B cell (primary cell): ENCODE measurements at regions not wholly inside any gene's neighbourhood (a gene's known extent, or its start where the extent isn't known, plus 50 kb on each side); places are given as distances from the start of the nearest gene placed in this dataset.

Experiments used
- ATAC-seq: fragments of 200-7000 bp; cut with Tn5 transposase; one replicate; pipeline ENCODE4 v1.10.0; 2021; ENCODE audit warnings: low read depth, mild to moderate bottlenecking, moderate number of reproducible peaks, moderate library complexity
- CTCF ChIA-PET: fragments of 350-600 bp; sonication (Branson Sonifier 250); formaldehyde crosslinking; loops from one replicate; lab custom pipeline; 2021; ENCODE audit warnings: antibody characterized with exemption, inconsistent platforms; lab: Charles Lee
- POLR2A ChIA-PET: fragments of 350-600 bp; sonication (Branson Sonifier 250); formaldehyde crosslinking; loops from one replicate; lab custom pipeline; 2021; ENCODE audit warnings: antibody characterized with exemption; lab: Charles Lee
- DNase-seq: peaks from one replicate; pipeline ENCODE4 v3.0.0; 2013
- H2AFZ ChIP-seq: 2 replicates; pipeline ENCODE4 v1.6.1; 2012; ENCODE audit warnings: mild to moderate bottlenecking, low read depth, low read length; ENCODE audit not compliant: insufficient read depth, poor library complexity, severe bottlenecking
- H3K27ac ChIP-seq, 2 donors: 1 replicate in 1 of 2; 2 replicates in 1 of 2; pipeline ENCODE4 v1.5.1; 2012 to 2013; ENCODE audit warnings: low read length in 2 of 2, mild to moderate bottlenecking in 2 of 2, moderate library complexity in 1 of 2
- H3K27me3 ChIP-seq, 4 experiments: fragments of 200-600 bp in 1 of 4; sonication (generic) in 1 of 4; replicated peaks in 1 of 4; 1 replicate in 2 of 4; 2 replicates in 2 of 4; pipeline versions ENCODE4 v1.6.1 to v1.7.0; 2013 to 2016; ENCODE audit warnings: low read length in 3 of 4, mild to moderate bottlenecking in 2 of 4, mixed read lengths in 1 of 4, moderate library complexity in 1 of 4; ENCODE audit not compliant: insufficient read depth in 4 of 4, control insufficient read depth in 3 of 4; ENCODE audit errors: control extremely low read depth in 1 of 4
- H3K36me3 ChIP-seq, 2 experiments: replicated peaks in 1 of 2; 1 replicate in 1 of 2; 2 replicates in 1 of 2; pipeline versions ENCODE4 v1.6.1 to v1.7.1; 2013; ENCODE audit warnings: low read length in 1 of 2; ENCODE audit not compliant: insufficient read depth in 2 of 2, control insufficient read depth in 1 of 2; ENCODE audit errors: control extremely low read depth in 1 of 2, extremely low read depth in 1 of 2
- H3K4me1 ChIP-seq, 2 donors: fragments of 200-600 bp in 1 of 2; sonication (generic) in 1 of 2; 1 replicate in 1 of 2; 2 replicates in 1 of 2; pipeline versions ENCODE4 v1.5.1 to v1.6.1; 2013 to 2017; ENCODE audit warnings: low read length in 2 of 2; ENCODE audit not compliant: control insufficient read depth in 2 of 2, insufficient read depth in 2 of 2
- H3K4me2 ChIP-seq: replicated peaks from 2 replicates; pipeline ENCODE3; 2012; ENCODE audit warnings: mild to moderate bottlenecking, low read depth, low read length; ENCODE audit not compliant: poor library complexity, severe bottlenecking
- H3K4me3 ChIP-seq, 5 experiments: fragments of 200-600 bp in 1 of 5; sonication (generic) in 1 of 5; 1 replicate in 3 of 5; 2 replicates in 2 of 5; pipeline versions ENCODE4 v1.5.1 to v1.7.0; 2011 to 2016; ENCODE audit warnings: low read length in 4 of 5, mild to moderate bottlenecking in 4 of 5, low read depth in 2 of 5, control low read depth in 1 of 5, moderate library complexity in 1 of 5; ENCODE audit not compliant: insufficient read depth in 1 of 5; ENCODE audit errors: control extremely low read depth in 1 of 5, extremely low read depth in 1 of 5
- H3K79me2 ChIP-seq: fragments of 200-600 bp; sonication (generic); one replicate; pipeline ENCODE4 v1.6.0; 2016; ENCODE audit warnings: low read length; ENCODE audit not compliant: control insufficient read depth, insufficient read depth
- H3K9ac ChIP-seq: fragments of 200-600 bp; sonication (generic); 2 replicates; pipeline ENCODE4 v1.6.1; 2017; ENCODE audit warnings: mild to moderate bottlenecking, low read length, moderate library complexity
- H3K9me3 ChIP-seq, 3 donors: one replicate each; pipeline versions ENCODE4 v1.6.1 to v1.7.1; 2013; ENCODE audit warnings: low read length in 2 of 3; ENCODE audit not compliant: control insufficient read depth in 2 of 3, insufficient read depth in 1 of 3; ENCODE audit errors: control extremely low read depth in 1 of 3
- H4K20me1 ChIP-seq: 2 replicates; pipeline ENCODE4 v1.6.0; 2012; ENCODE audit warnings: mild to moderate bottlenecking, low read length; ENCODE audit not compliant: insufficient read depth, control insufficient read depth, poor library complexity, severe bottlenecking
- H3K27ac Mint-ChIP-seq: one replicate; pipeline ENCODE4 v1.8.0; 2021; ENCODE audit warnings: mixed read lengths
- H3K27me3 Mint-ChIP-seq: one replicate; pipeline ENCODE4 v1.8.0; 2021; ENCODE audit warnings: mixed read lengths
- H3K4me1 Mint-ChIP-seq: one replicate; pipeline ENCODE4 v1.8.0; 2021; ENCODE audit warnings: mixed read lengths
- H3K4me3 Mint-ChIP-seq: one replicate; pipeline ENCODE4 v1.8.0; 2021; ENCODE audit warnings: mixed read lengths
- H3K9me3 Mint-ChIP-seq: one replicate; pipeline ENCODE4 v1.8.0; 2022; ENCODE audit warnings: mixed read lengths; ENCODE audit not compliant: insufficient read depth
- CTCF ChIP-seq: fragments of 200-600 bp; IDR thresholded peaks from one replicate; pipeline ENCODE4 v1.8.0; 2022; ENCODE audit warnings: antibody characterized with exemption, mild to moderate bottlenecking
- EZH2 ChIP-seq: IDR thresholded peaks from 2 replicates; pipeline ENCODE4 v1.6.1; 2012; ENCODE audit warnings: borderline replicate concordance, low read depth, mild to moderate bottlenecking, moderate library complexity, low read length; ENCODE audit not compliant: insufficient read depth, poor library complexity, severe bottlenecking
- WGBS: methylation state at CpG from one replicate; pipeline ENCODE4 v1.1.5; 2013; ENCODE audit warnings: missing lambda C conversion rate; ENCODE audit not compliant: insufficient coverage; 5-methylcytosine and 5-hydroxymethylcytosine counted together
- intact Hi-C: fragments of 100-400 bp; cut with micrococcal nuclease; formaldehyde crosslinking; loops from one replicate; pipeline ENCODE4 v1.10.0; 2022

GRCh38 chr15:93294896-93295295, 205.9 kb upstream of the RGMA start:
- H3K4me1 Mint-ChIP-seq: no peaks in the 10 kb centered on the region
- no peak for DNase-seq
- no peaks in the 10 kb centered on the region for H3K4me1 ChIP-seq
- TF ChIP-seq EZH2: no peak
- no peak for ATAC-seq
- no peak overlapping the region for H3K4me3 ChIP-seq
- no peaks in the 10 kb centered on the region for H3K79me2 ChIP-seq
- H3K9ac ChIP-seq: no peak overlapping the region
- intact Hi-C loops: no loop called here
- WGBS: no CpG with 5 or more reads among the region's 1 CpG
- H3K9me3 ChIP-seq: peaks cover 0 to 4% (median 0%) of the 10 kb centered on the region in 3 donors
- ChIA-PET CTCF (no interaction called here), POLR2A (no interaction called here)
- H4K20me1 ChIP-seq: no peaks in the 10 kb centered on the region
- H3K9me3 Mint-ChIP-seq: no peaks in the 10 kb centered on the region
- H2AFZ ChIP-seq: no peak overlapping the region
- no peak overlapping the region for H3K4me2 ChIP-seq
- no peaks in the 10 kb centered on the region for H3K36me3 ChIP-seq
- no peak overlapping the region for H3K27ac Mint-ChIP-seq
- H3K27me3 ChIP-seq: peaks cover 0 to 2% (median 0%) of the 10 kb centered on the region in 4 experiments
- no peak overlapping the region for H3K27ac ChIP-seq
- H3K27me3 Mint-ChIP-seq: no peaks in the 10 kb centered on the region
- H3K4me3 Mint-ChIP-seq: no peak overlapping the region

- no peak for ATAC-seq
- Histone ChIP-seq H3K79me2 (no peaks in the 10 kb centered on the region), H3K4me2 (no peak overlapping the region), H2AFZ (no peak overlapping the region), H3K9ac (no peak overlapping the region), H3K4me1 (no peaks in the 10 kb centered on the region), H3K27me3 (peaks cover 0 to 2% (median 0%) of the 10 kb centered on the region in 4 experiments), H4K20me1 (no peaks in the 10 kb centered on the region), H3K4me3 (no peak overlapping the region), H3K9me3 (peaks cover 0 to 4% (median 0%) of the 10 kb centered on the region in 3 donors), H3K27ac (no peak overlapping the region), H3K36me3 (no peaks in the 10 kb centered on the region)
- TF ChIP-seq EZH2 (no peak), CTCF (no peak)
- H3K4me1 Mint-ChIP-seq: no peaks in the 10 kb centered on the region
- POLR2A ChIA-PET: no interaction called here
- no peak overlapping the region for H3K4me3 Mint-ChIP-seq
- no peaks in the 10 kb centered on the region for H3K27me3 Mint-ChIP-seq
- DNase-seq: no peak
- H3K27ac Mint-ChIP-seq: no peak overlapping the region
- CTCF ChIA-PET: no interaction called here
- intact Hi-C loops: no loop called here
- no CpG with 5 or more reads among the region's 1 CpG for WGBS
- H3K9me3 Mint-ChIP-seq: no peaks in the 10 kb centered on the region
Observed at GRCh38 chr15:93294066-93294465, 205.1 kb upstream of the RGMA start.
